Neuronal stem cell (in vitro differentiated cells): ENCODE measurements at regions not wholly inside any gene's neighbourhood (a gene's known extent, or its start where the extent isn't known, plus 50 kb on each side); places are given as distances from the start of the nearest gene placed in this dataset.

Experiments used
- DNase-seq: peaks from one replicate; pipeline ENCODE4 v3.0.0-alpha.2; 2013; ENCODE audit warnings: low spot score
- H2AFZ ChIP-seq: one replicate; pipeline ENCODE4 v1.6.1; 2013; ENCODE audit warnings: mild to moderate bottlenecking, low read length, inconsistent platforms
- H2AK5ac ChIP-seq: 2 replicates; pipeline ENCODE4 v1.6.1; 2013; ENCODE audit warnings: low read depth, mild to moderate bottlenecking, inconsistent platforms, low read length, moderate library complexity, mixed read lengths
- H2BK120ac ChIP-seq: 2 replicates; pipeline ENCODE4 v1.6.1; 2013; ENCODE audit warnings: low read depth, mild to moderate bottlenecking, inconsistent platforms, low read length, moderate library complexity, mixed read lengths
- H2BK12ac ChIP-seq: one replicate; pipeline ENCODE4 v1.6.1; 2013; ENCODE audit warnings: low read length, inconsistent platforms
- H2BK15ac ChIP-seq: 2 replicates; pipeline ENCODE4 v1.6.1; 2013; ENCODE audit warnings: mild to moderate bottlenecking, low read length, inconsistent platforms, mixed read lengths
- H2BK5ac ChIP-seq: one replicate; pipeline ENCODE4 v1.6.1; 2013; ENCODE audit warnings: inconsistent platforms, mild to moderate bottlenecking, low read length, moderate library complexity
- H3K14ac ChIP-seq: one replicate; pipeline ENCODE4 v1.6.1; 2013; ENCODE audit warnings: low read length, inconsistent platforms
- H3K18ac ChIP-seq: 2 replicates; pipeline ENCODE4 v1.6.1; 2013; ENCODE audit warnings: low read length, inconsistent platforms
- H3K23ac ChIP-seq: 2 replicates; pipeline ENCODE4 v1.6.1; 2013; ENCODE audit warnings: low read depth, mild to moderate bottlenecking, mixed read lengths, low read length, inconsistent platforms; ENCODE audit not compliant: poor library complexity
- H3K27ac ChIP-seq: replicated peaks from 3 replicates; pipeline ENCODE4 v1.5.1; 2013; ENCODE audit warnings: low read length, inconsistent platforms
- H3K27me3 ChIP-seq, 3 experiments: 2 replicates each; pipeline ENCODE4 v1.6.1; 2013; ENCODE audit warnings: low read length in 3 of 3, mild to moderate bottlenecking in 2 of 3, inconsistent platforms in 1 of 3, low read depth in 1 of 3, mixed read lengths in 1 of 3, moderate library complexity in 1 of 3; ENCODE audit not compliant: control insufficient read depth in 3 of 3, insufficient read depth in 3 of 3
- H3K36me3 ChIP-seq, 2 donors: replicated peaks in 1 of 2; 2 replicates each; pipeline ENCODE4 v1.6.1; 2013; ENCODE audit warnings: low read length in 2 of 2; ENCODE audit not compliant: control insufficient read depth in 2 of 2, insufficient read depth in 2 of 2
- H3K4ac ChIP-seq: 2 replicates; pipeline ENCODE4 v1.6.1; 2013; ENCODE audit warnings: inconsistent platforms, mild to moderate bottlenecking, low read length, moderate library complexity
- H3K4me1 ChIP-seq, 2 donors: 1 replicate in 1 of 2; 2 replicates in 1 of 2; pipeline ENCODE4 v1.6.1; 2013; ENCODE audit warnings: low read length in 2 of 2, low read depth in 1 of 2; ENCODE audit not compliant: control insufficient read depth in 2 of 2, insufficient read depth in 1 of 2
- H3K4me2 ChIP-seq: one replicate; pipeline ENCODE4 v1.6.1; 2013; ENCODE audit warnings: mild to moderate bottlenecking, low read length, inconsistent platforms; ENCODE audit not compliant: insufficient read depth, poor library complexity, severe bottlenecking
- H3K4me3 ChIP-seq, 2 donors: 2 replicates each; pipeline ENCODE4 v1.5.1; 2013; ENCODE audit warnings: low read length in 2 of 2, mild to moderate bottlenecking in 2 of 2, inconsistent platforms in 1 of 2, moderate library complexity in 1 of 2
- H3K79me1 ChIP-seq: one replicate; pipeline ENCODE4 v1.6.1; 2013; ENCODE audit warnings: low read depth, mild to moderate bottlenecking, inconsistent platforms, low read length, moderate library complexity
- H3K9ac ChIP-seq: one replicate; pipeline ENCODE4 v1.6.1; 2013; ENCODE audit warnings: mild to moderate bottlenecking, low read depth, low read length, inconsistent platforms; ENCODE audit not compliant: poor library complexity
- H3K9me3 ChIP-seq, 2 donors: replicated peaks in 1 of 2; 2 replicates each; pipeline versions ENCODE3 to v1.6.1; 2013; ENCODE audit warnings: low read length in 2 of 2, mild to moderate bottlenecking in 2 of 2, inconsistent platforms in 1 of 2, low read depth in 1 of 2, mixed read lengths in 1 of 2, moderate library complexity in 1 of 2; ENCODE audit not compliant: control insufficient read depth in 2 of 2, insufficient read depth in 1 of 2
- H4K8ac ChIP-seq: one replicate; pipeline ENCODE4 v1.6.1; 2013; ENCODE audit warnings: low read depth, mild to moderate bottlenecking, inconsistent platforms, low read length, moderate library complexity
- H4K91ac ChIP-seq: one replicate; pipeline ENCODE4 v1.6.1; 2013; ENCODE audit warnings: low read length, low read depth, mild to moderate bottlenecking, inconsistent platforms; ENCODE audit not compliant: poor library complexity
- WGBS, 2 donors: extraction: QIAGEN DNeasy Blood & Tissue Kit; methylation state at CpG; one replicate each; pipeline ENCODE4 v1.1.7; 2013; ENCODE audit warnings: missing lambda C conversion rate in 2 of 2, mixed read lengths in 1 of 2; ENCODE audit not compliant: insufficient read length in 2 of 2, insufficient replicate concordance in 1 of 2; ENCODE audit errors: extremely low coverage in 2 of 2; 5-methylcytosine and 5-hydroxymethylcytosine counted together

- H3K36me3 ChIP-seq, result no peaks in the 10 kb centered on the region
- H2BK15ac ChIP-seq, result no peak overlapping the region
- no peak overlapping the region for H3K27ac ChIP-seq
- H2AFZ ChIP-seq, result no peak overlapping the region
- no peak overlapping the region for H2BK120ac ChIP-seq
- H4K91ac ChIP-seq, result no peak overlapping the region
- H4K8ac ChIP-seq, result no peak overlapping the region
- H3K9ac ChIP-seq, result no peak overlapping the region
- no peak overlapping the region for H3K14ac ChIP-seq
- DNase-seq, result no peak
- no peak overlapping the region for H3K4ac ChIP-seq
- H2BK5ac ChIP-seq, result no peak overlapping the region
- WGBS, 2 donors, result no CpG with 5 or more reads among the region's 3 CpGs
- H3K9me3 ChIP-seq, result no peaks in the 10 kb centered on the region
- H3K4me2 ChIP-seq, result no peak overlapping the region
- no peaks in the 10 kb centered on the region for H3K27me3 ChIP-seq
- H3K18ac ChIP-seq, result no peak overlapping the region
- H2BK12ac ChIP-seq, result no peak overlapping the region
- no peak overlapping the region for H3K23ac ChIP-seq
- H2AK5ac ChIP-seq, result no peak overlapping the region
- no peaks in the 10 kb centered on the region for H3K4me1 ChIP-seq
- H3K4me3 ChIP-seq, result no peak overlapping the region
- no peaks in the 10 kb centered on the region for H3K79me1 ChIP-seq
Observed at GRCh38 chrX:27915617-27916016, 65.6 kb downstream of the DCAF8L1 start.

DNA sequence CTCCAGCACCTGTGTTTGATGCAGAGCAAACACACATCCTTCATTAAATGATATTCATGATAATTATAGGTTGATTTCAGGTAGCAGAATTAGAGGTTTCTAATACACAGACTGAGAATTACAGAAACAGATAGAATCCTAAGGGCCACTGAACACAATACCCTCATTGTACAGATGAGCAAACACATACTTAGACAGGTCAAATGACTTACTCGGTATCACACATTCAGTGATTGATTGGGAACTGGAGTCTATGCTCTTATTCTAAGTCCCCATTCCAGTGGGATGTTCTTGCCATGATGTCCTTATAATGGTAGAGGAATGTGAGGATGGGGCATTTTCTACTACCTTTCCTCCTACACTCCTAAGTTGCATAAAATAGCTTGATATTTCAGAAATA is 70.8 kb downstream of the DCAF8L1 start:
- Histone ChIP-seq H2AK5ac (no peak overlapping the region), H3K14ac (no peak overlapping the region), H3K18ac (no peak overlapping the region), H3K79me1 (no peaks in the 10 kb centered on the region), H3K23ac (no peak overlapping the region), H2BK15ac (no peak overlapping the region), H3K9ac (no peak overlapping the region), H3K4me2 (no peak overlapping the region), H3K27me3 (no peaks in the 10 kb centered on the region), H4K91ac (no peak overlapping the region), H2BK120ac (no peak overlapping the region), H2BK5ac (no peak overlapping the region), H3K36me3 (no peaks in the 10 kb centered on the region), H3K4me1 (no peaks in the 10 kb centered on the region), H3K9me3 (no peaks in the 10 kb centered on the region), H3K27ac (no peak overlapping the region), H2BK12ac (no peak overlapping the region), H3K4ac (no peak overlapping the region), H4K8ac (no peak overlapping the region), H2AFZ (no peak overlapping the region), H3K4me3 (no peak overlapping the region)
- WGBS, 2 donors, result no CpG with 5 or more reads among the region's 1 CpG
- DNase-seq, result no peak

- H3K9ac ChIP-seq, result no peak overlapping the region
- no peak overlapping the region for H2BK15ac ChIP-seq
- no peak overlapping the region for H4K91ac ChIP-seq
- H4K8ac ChIP-seq, result no peak overlapping the region
- WGBS, 2 donors, result no CpG with 5 or more reads among the region's 2 CpGs
- no peak overlapping the region for H3K4me2 ChIP-seq
- no peak overlapping the region for H3K14ac ChIP-seq
- no peak overlapping the region for H2BK12ac ChIP-seq
- H3K4me1 ChIP-seq, result no peaks in the 10 kb centered on the region
- no peak overlapping the region for H3K23ac ChIP-seq
- no peak overlapping the region for H3K27ac ChIP-seq
- no peak overlapping the region for H3K4ac ChIP-seq
- no peaks in the 10 kb centered on the region for H3K79me1 ChIP-seq
- H3K18ac ChIP-seq, result no peak overlapping the region
- H2AK5ac ChIP-seq, result no peak overlapping the region
- H2BK120ac ChIP-seq, result no peak overlapping the region
- DNase-seq, result no peak
- H3K9me3 ChIP-seq, result no peaks in the 10 kb centered on the region
- H3K4me3 ChIP-seq, result no peak overlapping the region
- H3K27me3 ChIP-seq, result no peaks in the 10 kb centered on the region
- H2AFZ ChIP-seq, result no peak overlapping the region
- no peak overlapping the region for H2BK5ac ChIP-seq
- H3K36me3 ChIP-seq, result no peaks in the 10 kb centered on the region
Observed at GRCh38 chrX:27903960-27904359, 77.3 kb downstream of the DCAF8L1 start.

DNA sequence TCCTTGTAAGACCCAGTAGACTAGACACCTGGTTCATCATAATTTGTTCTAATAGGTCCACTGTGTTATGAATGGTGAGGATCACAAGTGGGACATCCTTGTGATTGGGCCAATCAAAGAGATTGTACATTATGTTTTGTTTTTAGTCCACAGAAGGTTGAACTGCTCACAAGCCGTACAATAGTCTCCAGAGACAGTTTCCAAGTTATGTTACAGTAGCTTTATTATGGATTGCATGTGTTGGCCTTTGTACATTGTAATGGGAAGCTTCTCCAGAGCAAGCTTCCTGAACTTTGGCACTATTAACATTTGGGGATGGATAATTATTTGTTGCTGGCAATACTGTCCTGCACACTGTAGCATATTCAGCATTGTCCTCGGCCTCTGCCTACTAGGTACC is 86.1 kb downstream of the MAGEB10 start:
- no peak for DNase-seq
- Histone ChIP-seq H3K27me3 (no peaks in the 10 kb centered on the region), H4K8ac (no peak overlapping the region), H3K14ac (no peak overlapping the region), H3K36me3 (no peaks in the 10 kb centered on the region), H3K4ac (no peak overlapping the region), H3K4me2 (no peak overlapping the region), H3K27ac (no peak overlapping the region), H3K18ac (no peak overlapping the region), H2BK5ac (no peak overlapping the region), H2AFZ (no peak overlapping the region), H2BK120ac (no peak overlapping the region), H2AK5ac (no peak overlapping the region), H3K9me3 (no peaks in the 10 kb centered on the region), H3K4me1 (no peaks in the 10 kb centered on the region), H2BK15ac (no peak overlapping the region), H3K9ac (no peak overlapping the region), H3K4me3 (no peak overlapping the region), H3K23ac (no peak overlapping the region), H3K79me1 (no peaks in the 10 kb centered on the region), H4K91ac (no peak overlapping the region), H2BK12ac (no peak overlapping the region)
- no CpG with 5 or more reads among the region's 2 CpGs for WGBS, 2 donors
